Activated T-helper 9 cell treated with anti-CD3 and anti-CD28 coated beads, Interleukin-2, amount 50 U/mL, for 16 hours (primary cell): ENCODE measurements at regions not wholly inside any gene's neighbourhood (a gene's known extent, or its start where the extent isn't known, plus 50 kb on each side); places are given as distances from the start of the nearest gene placed in this dataset.
A peak's percentile ranks its signal among the peaks of the same experiment; 100 is the strongest.

Source experiments
- DNase-seq: peaks from one replicate; pipeline ENCODE4 v3.0.0-alpha.2; 2020; ENCODE audit warnings: low read depth

DNA sequence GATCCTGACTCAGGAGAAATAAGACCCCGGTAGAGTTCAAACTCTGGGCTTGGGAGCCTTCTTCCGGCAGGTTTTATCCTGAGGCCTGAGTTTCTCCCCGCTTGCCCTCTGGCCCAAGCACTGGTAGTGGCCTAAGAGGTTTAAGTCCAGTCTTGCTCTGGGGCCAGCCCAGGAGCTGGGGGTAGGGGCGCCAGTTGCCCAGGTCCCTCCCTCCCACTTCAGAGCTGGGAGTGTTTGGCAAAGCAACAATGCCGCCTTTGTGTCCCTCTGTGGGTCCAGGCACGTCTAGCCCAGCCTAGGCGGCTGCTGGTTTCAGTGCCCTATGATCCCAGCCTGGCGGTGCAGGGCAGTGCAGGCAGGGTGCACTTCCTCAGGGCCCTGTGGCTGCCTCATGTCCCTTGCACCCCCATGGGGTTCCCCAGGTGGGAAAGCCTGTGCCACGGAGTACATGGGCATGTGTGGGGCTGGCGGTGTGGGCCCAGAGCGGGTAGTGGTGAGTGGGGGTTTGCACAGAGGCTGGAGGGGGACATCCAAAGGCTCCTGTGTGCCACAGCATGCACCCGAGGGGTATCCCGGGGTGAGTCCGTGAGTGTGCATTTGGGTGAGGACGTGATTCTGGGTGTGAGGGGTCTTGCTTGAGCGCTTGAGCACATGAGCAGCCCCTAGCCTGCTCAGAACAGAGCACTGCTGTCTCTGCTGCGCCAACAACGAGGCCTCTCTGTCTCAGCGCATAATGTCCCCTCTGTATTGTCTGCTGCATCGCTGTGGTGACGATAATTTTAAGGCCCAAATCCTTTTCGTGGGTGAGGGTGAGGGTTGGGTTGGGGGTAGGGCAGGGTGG is 61.7 kb upstream of the PSD2 start:
- DNase-seq, result no peak

DNA sequence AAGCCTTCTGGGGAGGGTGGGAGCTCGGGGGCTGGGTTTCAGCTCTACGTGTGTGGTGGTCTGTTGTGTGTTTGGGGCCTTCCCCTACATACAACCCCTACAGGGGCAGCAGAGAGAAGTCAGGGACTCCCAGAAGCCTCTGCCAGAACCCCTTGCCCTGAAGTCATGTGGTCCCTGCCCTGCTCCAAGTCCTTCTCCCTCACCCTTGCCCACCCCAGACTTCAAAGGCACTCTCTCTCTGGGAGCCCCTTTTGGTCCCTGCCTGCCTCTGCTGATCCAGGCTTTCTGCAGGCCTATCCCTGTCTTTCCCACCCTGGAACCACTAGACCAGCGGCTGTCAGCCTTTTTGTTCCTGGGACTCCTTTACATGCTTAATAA is 61.1 kb upstream of the PSD2 start:
- no peak for DNase-seq

DNA sequence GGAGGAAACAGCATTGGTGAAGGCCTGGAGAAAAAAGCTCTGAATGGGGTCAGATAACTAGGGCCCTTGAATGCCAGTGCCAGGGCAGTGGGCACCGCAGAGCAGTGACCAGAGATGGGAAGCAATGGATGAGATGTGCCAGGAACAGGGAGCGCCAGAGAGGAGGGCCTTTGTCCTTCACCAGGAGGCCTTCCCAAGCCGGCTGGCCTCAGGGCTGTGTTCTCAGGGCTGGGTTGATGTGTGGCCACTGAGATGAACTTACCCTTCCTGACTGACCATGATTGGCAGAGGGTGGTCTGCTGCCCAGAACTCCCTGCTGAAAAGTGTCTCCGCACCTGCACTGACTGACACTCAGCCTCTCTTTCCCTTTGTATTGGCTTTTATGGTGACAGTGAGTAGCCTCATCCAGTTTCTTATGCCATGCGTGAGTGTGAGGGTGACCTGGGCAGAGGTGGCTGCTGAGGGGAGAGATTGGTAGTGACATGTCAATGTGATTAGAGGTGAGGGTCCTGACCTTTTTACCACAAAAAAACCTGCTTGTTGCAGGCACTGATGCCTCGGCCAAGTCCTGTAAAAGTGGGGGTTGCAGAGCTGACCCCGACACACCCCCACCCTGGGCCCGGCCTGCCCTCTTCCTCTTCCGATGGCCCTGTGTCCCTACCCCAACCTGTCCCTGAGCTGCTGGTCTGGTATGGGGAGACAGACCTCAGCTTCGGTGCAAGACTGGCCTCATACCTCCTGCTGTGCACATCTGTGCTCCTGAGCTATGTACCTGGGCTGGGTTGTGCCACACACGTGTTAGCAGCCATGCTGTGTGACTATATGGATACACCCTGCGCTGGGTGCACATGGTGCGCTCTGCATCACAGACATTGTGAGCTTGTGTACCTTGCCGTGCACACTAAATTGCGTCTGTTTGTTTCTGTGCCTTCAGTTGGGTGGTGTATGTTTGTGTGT is 57.1 kb upstream of the PSD2 start:
- no peak for DNase-seq

DNA sequence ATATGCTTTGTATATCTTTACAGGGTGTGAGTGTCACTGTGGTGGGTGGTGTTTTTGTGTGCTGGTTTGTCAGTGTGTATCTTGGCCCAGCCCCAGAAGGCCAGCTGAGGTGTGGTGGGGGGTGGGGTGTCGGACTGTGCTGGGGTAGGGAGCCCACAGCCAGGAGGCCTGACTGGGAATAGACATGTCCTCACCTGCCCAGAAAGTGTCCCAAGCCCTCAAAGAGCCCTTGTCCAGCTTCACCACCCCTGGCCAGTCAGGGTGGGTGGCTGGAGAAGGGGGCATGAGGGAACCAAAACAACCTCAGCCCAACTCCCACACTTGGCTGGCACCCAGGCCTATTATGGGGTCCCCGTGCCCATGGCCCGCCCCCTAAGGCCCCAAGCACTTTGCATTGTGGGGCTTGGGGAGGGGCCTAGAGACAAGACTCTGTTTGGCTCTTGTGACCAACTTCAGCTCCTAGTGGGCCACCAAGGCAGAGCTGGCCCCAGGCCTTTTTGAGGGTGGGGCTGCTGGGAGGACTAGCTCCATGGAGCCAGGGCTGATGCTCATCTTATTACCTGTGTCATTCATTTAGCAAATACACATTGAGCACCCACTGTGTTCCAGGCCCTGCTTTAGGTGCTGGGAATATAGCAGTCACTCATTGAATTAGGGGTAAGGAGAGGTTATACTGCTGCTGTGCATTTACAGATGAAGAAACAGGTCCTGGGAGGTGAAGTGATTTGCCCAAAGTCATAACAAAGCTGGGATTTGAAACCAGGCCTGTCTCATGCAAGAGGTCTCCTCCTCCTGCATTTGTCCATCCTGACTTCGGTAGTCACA is 56.2 kb upstream of the PSD2 start:
- DNase-seq, result no peak

DNA sequence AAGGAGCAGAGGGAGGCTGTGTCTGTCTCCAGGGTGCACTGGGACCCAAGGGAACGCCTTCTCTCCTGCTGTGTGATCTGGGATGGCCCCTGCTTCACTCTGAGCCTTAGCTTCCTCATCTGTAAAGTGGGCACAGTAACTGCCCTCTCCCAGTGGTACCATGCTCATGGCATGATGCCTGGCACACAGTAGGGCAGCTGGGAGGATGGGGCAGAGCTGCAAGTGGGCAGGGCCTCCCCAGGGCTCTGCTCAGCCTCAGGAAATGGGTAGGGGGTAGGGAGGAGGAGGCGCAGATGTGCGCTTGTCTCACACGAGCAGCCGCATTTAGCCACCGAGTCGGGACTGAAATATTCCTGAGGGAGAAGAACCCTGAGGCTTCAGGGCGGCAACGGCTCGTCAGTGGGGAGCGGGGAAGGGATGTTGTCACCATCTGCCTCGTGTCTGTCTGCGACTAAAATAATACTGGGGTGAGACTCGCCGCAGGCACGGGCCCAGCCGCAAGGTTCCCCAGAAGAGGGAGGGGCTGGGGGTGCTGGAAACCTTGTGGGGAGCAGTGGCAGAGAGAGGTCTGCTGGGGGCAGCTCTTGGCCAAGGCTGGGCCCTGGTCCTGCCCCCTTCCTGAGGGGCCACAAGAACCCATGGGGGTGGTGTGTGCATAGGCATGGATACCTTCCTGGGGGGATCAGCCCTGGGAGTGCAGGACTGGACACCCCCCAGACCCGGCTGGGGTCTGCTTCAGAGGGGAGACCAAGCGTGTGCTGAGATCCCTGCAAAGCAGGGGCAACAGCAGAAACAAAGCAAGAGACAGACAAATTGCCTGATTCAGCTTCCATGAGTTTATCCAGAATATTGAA is 55.2 kb upstream of the PSD2 start:
- DNase-seq, result no peak

DNA sequence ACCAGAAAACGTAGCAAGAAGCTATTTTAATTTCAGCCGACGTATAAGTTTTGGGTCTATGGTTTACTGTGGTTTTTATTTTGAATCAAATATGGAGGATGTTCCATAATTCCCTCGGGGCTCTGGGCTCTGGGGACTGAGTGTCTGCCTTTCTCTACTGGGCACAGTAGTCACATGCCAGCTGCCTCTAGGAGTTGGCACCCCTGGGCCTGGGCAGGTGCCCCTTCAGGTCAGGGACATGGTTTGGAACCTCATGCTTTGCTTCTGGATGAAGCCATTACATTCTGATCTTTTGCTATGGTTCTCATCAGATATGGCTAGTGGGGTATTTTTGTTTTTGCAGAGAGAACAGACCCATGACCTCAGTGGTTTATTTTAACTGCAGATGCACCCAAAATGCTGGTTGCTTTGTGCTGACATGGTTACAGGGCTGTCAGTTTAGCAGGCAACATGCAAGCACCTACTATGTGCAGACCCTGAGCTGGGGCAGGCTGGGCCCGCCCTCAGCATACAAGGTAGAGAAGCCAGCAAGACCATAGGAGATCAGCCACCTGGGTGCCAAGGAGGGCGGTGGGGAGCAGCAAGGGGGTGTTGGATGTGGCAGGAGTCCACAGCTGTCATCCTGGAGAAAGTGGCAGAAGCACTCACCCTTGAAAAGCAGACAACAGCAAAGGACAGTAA is 54.5 kb upstream of the PSD2 start:
- no peak for DNase-seq

DNA sequence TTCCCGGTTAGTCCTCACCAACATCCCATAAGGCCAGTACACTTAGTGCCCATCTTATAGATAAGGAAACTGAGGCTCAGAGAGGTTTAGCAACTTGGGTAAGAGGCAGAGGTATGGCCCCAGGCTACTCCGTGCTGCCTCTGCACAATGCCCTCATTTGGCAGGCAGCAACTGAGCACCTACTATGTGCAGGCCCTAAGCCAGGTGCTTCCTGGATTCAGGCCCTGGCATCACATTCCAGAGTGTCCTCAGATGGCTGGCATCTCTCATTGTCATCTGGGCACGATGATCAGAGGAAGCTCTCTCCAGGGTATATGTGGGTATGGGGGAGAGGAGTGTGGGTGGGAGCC is 53.8 kb upstream of the PSD2 start:
- no peak for DNase-seq

DNA sequence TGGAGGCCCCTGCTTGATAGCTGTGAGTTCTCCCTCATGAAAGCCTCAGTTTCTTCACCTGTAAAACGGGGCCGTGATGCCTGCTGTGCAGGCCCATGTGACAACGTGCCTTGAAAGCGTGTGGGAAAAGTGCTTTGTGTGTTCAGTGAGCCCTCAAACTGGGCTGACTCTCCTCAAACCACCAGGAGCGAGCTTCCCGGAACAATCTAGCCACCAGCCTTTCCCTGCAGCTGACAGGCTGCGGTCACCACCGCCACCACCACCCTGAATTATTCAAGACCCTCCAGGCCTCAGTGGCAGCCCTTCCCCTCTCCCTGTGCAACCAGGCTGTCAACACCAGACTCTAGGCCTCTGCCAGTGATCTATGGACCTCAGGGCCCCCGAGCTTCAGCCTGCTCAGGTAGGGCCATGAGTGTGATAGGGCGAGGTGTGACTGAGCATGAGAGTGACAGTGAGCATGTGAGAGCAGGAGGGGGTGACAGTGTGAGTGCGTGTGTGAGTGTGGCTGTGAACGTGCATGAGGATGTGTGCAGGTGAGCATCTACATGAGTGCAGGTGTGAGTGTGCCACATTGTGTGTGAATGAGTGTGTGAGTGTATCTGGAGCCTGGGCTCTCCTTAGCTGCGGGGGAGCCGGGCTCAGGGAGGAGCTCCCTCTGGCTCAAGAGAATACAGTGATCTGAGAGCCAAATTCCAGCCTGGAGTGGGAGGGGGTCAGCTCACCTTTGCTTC is 53.3 kb upstream of the PSD2 start:
- DNase-seq, result no peak

DNA sequence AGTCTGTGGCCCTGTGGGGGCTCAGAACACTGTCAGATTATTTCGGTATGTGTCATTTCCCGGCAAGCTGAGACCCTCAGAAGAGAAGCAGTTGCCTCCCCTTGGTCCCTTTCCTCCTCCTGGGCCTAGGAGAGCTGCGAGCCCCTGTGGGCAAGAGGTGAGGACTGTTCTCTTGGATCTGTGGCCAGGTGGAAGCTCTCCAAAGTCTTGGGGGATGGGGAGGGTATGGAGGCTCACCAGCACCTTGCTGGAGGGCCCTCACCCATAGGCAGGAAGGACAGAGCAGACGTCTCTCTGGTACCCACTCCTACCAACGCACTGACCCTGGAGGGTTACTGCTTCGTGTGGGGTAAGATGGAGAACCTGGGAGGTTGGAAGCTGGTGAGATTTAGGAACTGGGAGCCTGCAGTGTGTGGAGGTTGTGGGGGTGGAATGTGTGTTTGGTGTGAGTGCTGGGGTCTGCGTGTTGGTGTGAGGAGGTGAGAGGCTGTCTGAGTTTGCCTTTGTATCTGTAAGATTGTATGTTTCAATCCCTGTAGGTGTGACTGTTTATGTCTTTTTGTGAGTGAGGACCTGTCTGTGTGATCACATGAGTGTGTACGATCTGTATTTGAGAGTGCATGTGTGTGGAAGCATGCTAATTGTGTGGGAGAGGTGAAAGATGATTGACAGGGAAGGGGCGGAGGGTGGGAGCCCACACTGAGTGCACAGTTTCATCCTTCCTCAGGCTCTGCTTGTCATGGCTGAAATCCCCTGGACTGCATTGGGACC is 52.4 kb upstream of the PSD2 start:
- DNase-seq, result no peak

DNA sequence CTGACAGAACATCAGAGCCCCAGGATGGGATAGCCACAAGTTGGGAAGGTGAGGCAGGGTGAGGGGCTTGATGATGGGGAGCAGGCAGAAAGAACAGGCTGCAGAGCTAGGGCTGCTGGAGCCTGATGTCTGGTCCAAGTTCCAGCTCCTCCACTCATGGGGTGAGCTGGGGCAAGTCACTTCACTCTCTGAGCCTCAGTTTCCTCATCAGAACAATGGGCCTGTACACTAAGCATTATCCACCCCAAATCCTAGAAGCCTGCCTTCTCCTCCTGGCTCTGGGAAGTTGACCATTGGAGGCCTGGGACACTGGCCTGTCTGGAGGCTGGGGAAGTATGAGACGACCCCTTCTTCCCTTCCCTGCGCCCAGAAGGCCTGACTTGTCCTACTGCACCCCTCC is 51.8 kb upstream of the PSD2 start:
- DNase-seq, result no peak

DNA sequence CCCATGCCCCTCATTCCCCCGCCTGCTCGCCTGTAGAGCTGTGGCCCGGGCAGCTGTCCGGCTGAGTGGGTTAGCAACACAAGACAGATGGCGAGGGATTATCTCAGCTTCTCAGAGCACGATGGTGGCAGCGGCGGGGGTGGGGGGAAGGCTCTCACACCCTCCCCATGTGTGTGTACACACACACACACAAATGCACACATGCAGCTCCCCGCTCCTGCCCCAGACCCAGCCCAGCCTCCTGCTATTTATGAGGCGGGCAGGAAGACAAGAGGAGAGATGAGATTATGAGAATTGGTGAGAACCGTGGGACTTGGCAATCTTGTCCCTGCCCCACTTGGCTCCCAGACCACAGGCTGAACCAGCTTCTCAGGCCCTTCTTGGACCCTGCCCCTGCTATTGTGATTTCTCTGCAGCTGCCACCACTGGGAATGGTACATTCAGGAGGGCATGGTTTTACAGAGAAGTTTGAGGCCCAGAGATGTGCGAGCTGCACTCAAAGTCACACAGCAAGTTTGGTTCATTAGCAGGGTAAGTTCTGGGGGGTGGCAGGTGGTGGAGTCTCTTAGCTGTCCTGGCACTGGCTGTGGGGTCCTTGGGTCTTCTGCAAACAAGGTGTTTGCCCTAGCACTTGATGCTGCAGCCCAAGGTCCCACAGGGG is 51.0 kb upstream of the PSD2 start:
- DNase-seq, result no peak

DNA sequence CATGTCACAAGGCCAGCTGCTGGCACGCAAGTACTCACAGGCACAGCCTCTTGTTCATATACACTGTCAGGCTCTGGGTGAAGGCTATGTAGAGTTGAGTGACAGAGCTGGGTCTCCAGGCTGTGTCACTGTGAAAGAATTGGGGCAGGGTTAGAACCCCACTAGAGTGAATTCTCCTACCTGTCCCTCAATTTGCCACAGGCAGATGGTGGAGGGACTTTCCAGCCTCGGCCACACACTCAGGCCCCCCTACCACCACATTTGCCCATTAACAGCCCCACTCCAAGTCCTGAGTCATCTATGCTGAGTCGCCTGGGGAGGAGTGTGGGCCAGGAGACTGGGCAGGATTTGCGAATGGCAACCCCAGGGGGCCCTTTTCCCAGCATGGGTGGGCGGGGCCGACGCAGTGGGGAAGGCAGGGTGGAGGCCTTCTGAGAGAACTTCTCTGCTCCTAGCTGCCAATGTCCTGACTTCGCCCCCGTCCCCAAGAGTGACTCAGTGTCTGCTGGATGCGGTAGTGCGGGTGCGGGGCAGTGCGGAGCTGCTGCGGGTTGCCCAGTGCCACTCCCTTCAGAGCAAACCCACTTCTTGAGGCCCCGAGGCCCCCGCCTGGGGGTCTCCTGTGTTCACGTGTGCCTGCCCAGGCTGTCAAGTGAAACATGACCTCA is 50.3 kb upstream of the PSD2 start:
- DNase-seq, result no peak

DNA sequence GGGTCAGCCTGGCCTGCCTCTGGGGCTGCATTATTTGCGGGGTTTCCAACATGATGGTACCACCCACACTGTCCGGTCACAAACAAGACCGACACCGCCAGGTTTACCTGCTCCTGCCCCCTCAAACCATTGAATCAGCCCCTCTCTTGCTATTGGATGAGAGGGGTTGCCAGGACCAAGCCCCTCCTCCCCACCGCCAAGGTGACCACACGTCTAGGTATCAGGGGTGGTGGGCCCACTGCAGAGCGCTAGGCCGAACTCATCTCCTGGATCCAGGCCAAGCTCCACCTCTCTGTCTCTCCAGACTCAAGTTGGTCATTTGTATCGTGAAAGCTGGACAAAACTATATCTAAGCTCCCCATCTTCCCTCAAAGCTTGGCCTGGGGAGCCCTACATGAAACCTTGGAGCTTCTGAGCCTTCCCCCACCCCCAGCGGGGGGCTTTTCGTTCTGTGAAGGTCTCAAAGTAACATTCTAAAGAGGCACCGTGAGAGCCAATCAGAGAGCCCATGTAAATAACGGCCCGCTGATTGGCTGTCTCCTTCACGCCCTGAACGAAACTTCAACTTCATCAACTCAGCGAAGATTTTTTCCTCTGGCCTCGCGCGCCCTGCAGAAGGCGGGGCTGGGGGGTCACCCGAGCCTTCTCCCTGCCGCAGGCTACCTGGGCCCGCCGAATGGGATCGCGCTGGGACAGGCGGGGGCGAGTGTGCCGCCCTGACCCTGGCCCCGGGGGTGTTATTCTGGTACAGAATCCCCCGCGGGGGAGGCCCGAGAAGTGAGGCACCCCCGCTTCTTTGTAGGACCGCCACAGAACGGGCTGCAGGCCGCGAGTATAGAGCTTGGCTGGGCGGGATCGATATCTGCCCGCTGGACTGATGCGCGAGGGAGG is 49.6 kb upstream of the PSD2 start:
- peak; percentile 22 for DNase-seq
